Right lobe of liver (tissue), 6 donors: ENCODE measurements at regions not wholly inside any gene's neighbourhood (a gene's known extent, or its start where the extent isn't known, plus 50 kb on each side); places are given as distances from the start of the nearest gene placed in this dataset.

Experiments used
- ATAC-seq, 4 donors: fragments of 200-7000 bp; cut with Tn5 transposase; one replicate each; pipeline ENCODE4 v1.9.1; 2020; ENCODE audit warnings: mild to moderate bottlenecking in 4 of 4, moderate library complexity in 4 of 4
- DNase-seq, 3 donors: peaks; one replicate each; pipeline ENCODE4 v3.0.0-alpha.2; 2020
- H3K27ac ChIP-seq, 3 donors: fragments of 200-600 bp; one replicate each; pipeline ENCODE4 v1.8.0; 2022
- H3K27me3 ChIP-seq, 2 donors: fragments of 200-600 bp; one replicate each; pipeline ENCODE4 v1.8.0; 2022
- H3K36me3 ChIP-seq, 4 donors: fragments of 200-600 bp; sonication (generic) in 1 of 4; one replicate each; pipeline versions ENCODE4 v1.5.1 to v1.8.0; 2017 to 2022; ENCODE audit warnings: control low read depth in 1 of 4
- H3K4me1 ChIP-seq, 4 donors: fragments of 200-600 bp; sonication (generic) in 1 of 4; one replicate each; pipeline versions ENCODE4 v1.5.1 to v1.8.0; 2017 to 2022; ENCODE audit warnings: control low read depth in 1 of 4
- H3K4me3 ChIP-seq, 3 donors: fragments of 200-600 bp; one replicate each; pipeline ENCODE4 v1.8.0; 2022
- H3K9me3 ChIP-seq, 4 donors: fragments of 200-600 bp; sonication (generic) in 1 of 4; one replicate each; pipeline versions ENCODE4 v1.5.1 to v1.8.0; 2017 to 2022; ENCODE audit warnings: control low read depth in 1 of 4
- CTCF ChIP-seq, 4 donors: fragments of 200-600 bp in 3 of 4; fragments of 450-650 bp in 1 of 4; IDR thresholded peaks; one replicate each; pipeline versions ENCODE4 v1.5.1 to v1.8.0; 2016 to 2022; ENCODE audit warnings: antibody characterized with exemption in 4 of 4, mild to moderate bottlenecking in 2 of 4
- POLR2A ChIP-seq: fragments of 450-650 bp; IDR thresholded peaks from one replicate; pipeline ENCODE4 v1.6.1; 2017; ENCODE audit warnings: antibody characterized with exemption, mild to moderate bottlenecking
- WGBS: methylation state at CpG from one replicate; pipeline ENCODE4 v1.1.6; 2018; ENCODE audit warnings: low coverage, low lambda C conversion rate; ENCODE audit not compliant: insufficient coverage; ENCODE audit errors: missing lambda C conversion rate; 5-methylcytosine and 5-hydroxymethylcytosine counted together
- intact Hi-C, 2 donors: fragments of 100-400 bp; cut with DNase I; formaldehyde crosslinking; loops; one replicate each; pipeline versions ENCODE4 v1.11.2 to v1.14.1; 2022
- donor health status: DM: no; HTN: yes; CAD: no.
- donor health status: DM: no; HTN: no; CAD: no.
- donor health status: DM: no; HTN: no; CAD: no.
- donor health status: DM: no; HTN: yes; CAD: no.
- donor health status: DM: no; HTN: yes; CAD: no.

GRCh38 chr10:6320320-6321010 is 117.7 kb downstream of the PFKFB3 start:
- Histone ChIP-seq H3K4me1 (no peaks in the 10 kb centered on the region), H3K27ac (no peak overlapping the region), H3K4me3 (no peak overlapping the region), H3K36me3 (no peaks in the 10 kb centered on the region), H3K9me3 (no peaks in the 10 kb centered on the region), H3K27me3 (no peaks in the 10 kb centered on the region)
- ATAC-seq, result peak; percentile 54 to 58 (median 56)
- peak in 1 of 3 donors; percentile 70 for DNase-seq
- WGBS, result 74% methylated on average over 6 of the region's 6 CpGs
- intact Hi-C loops, result no loop called here
- no peak for TF ChIP-seq POLR2A
- TF ChIP-seq CTCF (IDR thresholded peaks at IDR 0.05), result no peak

GRCh38 chr10:6321880-6322279 is 119.1 kb downstream of the PFKFB3 start:
- no peaks in the 10 kb centered on the region for H3K27me3 ChIP-seq
- no peaks in the 10 kb centered on the region for H3K36me3 ChIP-seq
- no peak overlapping the region for H3K4me3 ChIP-seq
- H3K9me3 ChIP-seq, result no peaks in the 10 kb centered on the region
- no peak for ATAC-seq
- no peak overlapping the region for H3K27ac ChIP-seq
- no peak for DNase-seq
- no peaks in the 10 kb centered on the region for H3K4me1 ChIP-seq
- intact Hi-C loops, result no loop called here
- no peak for TF ChIP-seq CTCF (IDR thresholded peaks at IDR 0.05)
- TF ChIP-seq POLR2A, result no peak
- 82% methylated on average over 9 of the region's 9 CpGs for WGBS

GRCh38 chr10:6322805-6323204 is 120.1 kb downstream of the PFKFB3 start:
- no peak overlapping the region for H3K27ac ChIP-seq
- ATAC-seq, result no peak
- no peaks in the 10 kb centered on the region for H3K4me1 ChIP-seq

GRCh38 chr10:6327961-6328698 is 125.4 kb downstream of the PFKFB3 start:
- Histone ChIP-seq H3K4me1 (no peaks in the 10 kb centered on the region), H3K27me3 (no peaks in the 10 kb centered on the region), H3K4me3 (no peak overlapping the region), H3K36me3 (no peaks in the 10 kb centered on the region), H3K27ac (no peak overlapping the region), H3K9me3 (no peaks in the 10 kb centered on the region)
- no peak for DNase-seq
- WGBS, result 84% methylated on average over 10 of the region's 10 CpGs
- no peak for ATAC-seq
- intact Hi-C loops, result no loop called here
- TF ChIP-seq POLR2A (no peak), CTCF (IDR thresholded peaks at IDR 0.05) (no peak)

More at GRCh38 chr10:6322805-6323204, 120.1 kb downstream of the PFKFB3 start:
- no peak for TF ChIP-seq CTCF (IDR thresholded peaks at IDR 0.05)
- TF ChIP-seq POLR2A, result no peak
- no peak overlapping the region for H3K4me3 ChIP-seq
- no peaks in the 10 kb centered on the region for H3K9me3 ChIP-seq
- DNase-seq, result no peak
- intact Hi-C loops, result no loop called here
- 75% methylated on average over 1 of the region's 3 CpGs for WGBS
- H3K27me3 ChIP-seq, result no peaks in the 10 kb centered on the region
- no peaks in the 10 kb centered on the region for H3K36me3 ChIP-seq
